ENCODE measurements at regions not wholly inside any gene's neighbourhood (a gene's known extent, or its start where the extent isn't known, plus 50 kb on each side); places are given as distances from the start of the nearest gene placed in this dataset.
A peak's percentile ranks its signal among the peaks of the same experiment; 100 is the strongest.
"Not testable (repeated sequence)": the region's sequence is repeated elsewhere in the genome, so short reads cannot be mapped to it uniquely, and the experiment has no call there.

DNA sequence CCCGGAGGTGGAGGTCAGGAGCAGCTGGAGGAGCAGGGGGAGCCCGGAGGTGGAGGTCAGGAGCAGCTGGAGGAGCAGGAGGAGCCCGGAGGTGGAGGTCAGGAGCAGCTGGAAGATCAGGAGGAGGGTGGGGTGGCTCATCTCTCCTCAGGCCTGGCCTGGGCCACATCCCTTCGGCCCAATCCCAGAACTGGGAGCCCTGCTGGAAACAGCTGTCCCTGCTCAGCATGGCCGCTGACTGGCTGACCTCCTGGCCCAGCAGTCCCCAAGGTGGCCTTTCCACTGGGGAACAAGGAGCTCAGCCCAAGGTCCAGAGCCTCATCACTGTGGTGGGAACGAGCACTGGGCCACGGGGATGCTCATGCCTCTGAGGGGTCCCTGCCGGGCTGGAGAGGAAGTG is 66.6 kb upstream of the LAPTM4A start:
- DNase-seq: no peak
- H3K9me3 ChIP-seq: no peaks in the 10 kb centered on the region
- H3K27me3 ChIP-seq: no peaks in the 10 kb centered on the region
- H3K36me3 ChIP-seq: no peaks in the 10 kb centered on the region
- H3K4me3 ChIP-seq: no peak overlapping the region

DNA sequence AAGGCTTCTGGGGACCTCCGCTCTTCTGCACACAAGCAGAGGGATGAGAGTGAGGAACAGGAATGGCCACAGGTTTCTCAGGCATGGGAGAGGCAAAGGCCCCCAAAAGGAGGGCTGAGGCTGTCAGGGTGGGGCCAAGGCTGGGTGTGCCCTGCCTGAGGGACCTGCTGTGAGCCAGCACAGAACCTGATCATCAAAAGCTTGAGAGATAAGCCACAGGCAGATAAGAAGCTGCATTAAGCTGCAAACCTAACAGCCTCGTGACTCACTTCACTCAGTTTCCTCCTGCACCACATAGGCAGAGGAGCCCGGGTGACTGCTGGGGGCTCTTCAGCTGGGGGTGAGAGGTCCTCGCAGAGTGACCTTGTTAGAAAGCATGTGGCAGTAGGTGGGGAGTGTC is 64.5 kb upstream of the LAPTM4A start:
- Histone ChIP-seq H3K4me3 (no peak overlapping the region), H3K9me3 (no peaks in the 10 kb centered on the region), H3K36me3 (no peaks in the 10 kb centered on the region), H3K27me3 (no peaks in the 10 kb centered on the region)
- DNase-seq: no peak

DNA sequence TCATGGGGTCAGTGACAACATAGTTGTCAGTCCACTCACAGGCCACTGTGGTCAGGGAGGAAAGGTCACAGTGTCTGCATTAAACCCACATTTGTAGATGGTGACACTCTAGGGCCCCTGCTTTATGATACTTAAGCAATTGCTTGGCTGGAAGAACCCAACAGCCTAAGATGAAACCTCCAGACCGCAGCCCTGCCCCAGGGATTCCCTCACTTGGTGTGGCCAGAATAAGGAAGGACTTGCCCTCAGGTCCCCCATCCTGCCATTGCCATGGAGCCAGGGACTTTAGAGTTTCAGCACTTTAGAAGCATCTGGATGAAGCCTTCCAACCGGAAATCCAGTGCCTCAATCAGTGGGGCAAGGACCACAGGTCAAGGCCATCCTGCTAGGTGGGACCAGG is 63.9 kb upstream of the LAPTM4A start:
- Histone ChIP-seq H3K4me3 (no peak overlapping the region), H3K9me3 (no peaks in the 10 kb centered on the region), H3K36me3 (no peaks in the 10 kb centered on the region), H3K27me3 (no peaks in the 10 kb centered on the region)
- no peak for DNase-seq

DNA sequence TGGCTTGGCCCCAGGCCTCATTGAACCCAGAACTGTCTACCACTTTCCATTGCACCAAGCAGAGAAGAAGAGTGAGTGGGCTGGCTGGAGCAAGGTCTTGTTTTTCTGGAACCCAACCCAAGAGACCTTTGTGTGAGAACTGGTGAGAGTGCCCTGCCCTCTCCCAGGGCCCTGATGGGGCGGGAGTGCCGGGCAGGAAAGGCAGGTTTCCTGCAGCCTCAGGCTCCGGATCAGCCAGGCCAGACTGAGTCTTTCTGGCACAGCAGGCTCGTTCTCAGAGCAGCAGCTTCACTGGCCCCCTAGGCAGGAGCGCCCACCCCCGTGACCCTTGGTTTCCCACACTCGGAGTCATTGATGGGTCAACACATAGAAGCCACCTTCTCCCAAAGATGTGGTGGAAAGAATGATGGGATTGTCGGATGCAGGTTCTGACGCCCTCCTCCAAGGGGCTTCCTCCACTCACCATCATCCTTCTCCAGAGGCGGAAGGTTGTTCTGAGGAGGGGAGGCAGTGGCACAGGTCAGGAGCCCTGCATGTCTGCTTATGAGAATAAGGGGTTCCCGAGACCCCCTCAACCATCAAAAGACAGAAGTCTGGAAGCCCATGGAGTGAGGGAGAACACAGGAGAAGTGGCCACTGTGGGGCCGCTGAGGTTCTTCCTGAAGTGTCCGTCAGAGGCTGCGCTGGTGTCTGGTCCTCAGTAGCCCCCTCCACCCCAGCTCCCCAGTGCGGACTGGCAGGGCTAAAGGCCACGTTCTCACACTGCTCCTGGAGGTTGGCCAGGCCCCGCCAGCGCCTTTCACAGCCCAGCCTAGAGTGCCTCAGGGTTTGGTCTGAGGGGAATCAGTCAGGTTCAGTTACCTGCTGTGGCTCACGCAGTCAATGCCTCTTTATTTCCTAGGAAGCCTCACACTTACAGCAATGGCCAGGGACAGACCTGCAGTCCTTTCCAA is 62.8 kb upstream of the LAPTM4A start:
- no peaks in the 10 kb centered on the region for H3K9me3 ChIP-seq
- no peak for DNase-seq
- H3K36me3 ChIP-seq: no peaks in the 10 kb centered on the region
- no peak overlapping the region for H3K4me3 ChIP-seq
- H3K27me3 ChIP-seq: no peaks in the 10 kb centered on the region

DNA sequence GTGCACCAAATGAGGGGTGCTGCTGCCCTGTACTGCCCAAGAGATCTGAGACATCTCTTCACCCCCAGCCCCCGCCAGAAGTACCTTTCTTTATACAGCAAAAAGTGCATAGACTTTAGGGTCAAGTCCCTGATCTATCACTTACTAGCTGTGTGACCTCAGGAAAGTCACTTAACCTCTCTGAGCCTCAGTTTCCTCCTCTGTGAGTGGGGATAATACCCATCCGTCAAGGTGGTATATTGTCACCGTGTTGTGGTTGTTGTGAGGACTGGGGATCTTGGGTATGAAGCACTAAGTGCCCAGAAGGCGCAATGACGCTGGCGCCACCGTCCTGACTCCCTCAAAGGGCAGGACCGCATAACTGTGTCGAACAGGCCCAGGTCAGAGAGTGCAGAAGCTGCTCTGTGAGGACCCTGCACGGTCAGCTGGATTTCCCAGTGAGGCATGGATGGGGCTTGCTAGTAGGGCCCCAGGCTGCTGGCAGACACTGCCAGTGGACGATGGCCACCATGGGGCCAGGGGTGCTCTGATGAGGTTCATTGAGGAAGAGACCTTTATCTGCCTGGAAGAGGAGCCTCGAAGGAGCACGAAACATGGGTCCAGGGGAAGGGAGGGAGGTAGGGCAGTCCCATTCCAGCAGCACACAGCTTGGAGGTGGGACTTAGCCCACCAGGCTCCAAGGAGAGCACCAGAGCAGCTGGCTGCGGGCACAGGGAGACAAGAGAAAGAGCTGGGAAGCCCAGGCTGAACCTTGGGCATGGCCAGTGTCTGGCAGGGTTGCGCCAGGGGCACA is 61.8 kb upstream of the LAPTM4A start:
- no peaks in the 10 kb centered on the region for H3K9me3 ChIP-seq
- no peak for DNase-seq

DNA sequence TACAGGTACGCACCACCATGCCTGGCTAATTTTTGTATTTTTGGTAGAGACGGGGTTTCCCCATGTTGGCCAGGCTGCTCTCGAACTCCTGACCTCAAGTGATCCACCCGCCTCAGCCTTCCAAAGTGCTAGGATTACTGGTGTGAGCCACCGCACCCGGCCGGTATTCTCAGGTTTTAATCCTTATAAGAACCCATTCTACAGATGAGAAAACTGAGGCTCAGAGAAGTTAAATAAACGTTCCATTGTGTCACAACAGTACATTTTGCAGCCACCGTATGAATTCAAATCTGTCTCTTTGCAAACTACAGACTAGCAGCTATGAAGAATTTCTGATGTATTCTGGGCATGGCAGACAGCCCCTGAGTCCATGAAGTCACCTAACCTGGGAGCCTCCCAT is 60.9 kb upstream of the LAPTM4A start:
- not testable (repeated sequence) for H3K36me3 ChIP-seq, H3K27me3 ChIP-seq, H3K4me3 ChIP-seq, H3K9me3 ChIP-seq, DNase-seq

More for the DNA sequence above, 61.8 kb upstream of the LAPTM4A start:
- Histone ChIP-seq H3K4me3 (no peak overlapping the region), H3K36me3 (no peaks in the 10 kb centered on the region), H3K27me3 (no peaks in the 10 kb centered on the region)

DNA sequence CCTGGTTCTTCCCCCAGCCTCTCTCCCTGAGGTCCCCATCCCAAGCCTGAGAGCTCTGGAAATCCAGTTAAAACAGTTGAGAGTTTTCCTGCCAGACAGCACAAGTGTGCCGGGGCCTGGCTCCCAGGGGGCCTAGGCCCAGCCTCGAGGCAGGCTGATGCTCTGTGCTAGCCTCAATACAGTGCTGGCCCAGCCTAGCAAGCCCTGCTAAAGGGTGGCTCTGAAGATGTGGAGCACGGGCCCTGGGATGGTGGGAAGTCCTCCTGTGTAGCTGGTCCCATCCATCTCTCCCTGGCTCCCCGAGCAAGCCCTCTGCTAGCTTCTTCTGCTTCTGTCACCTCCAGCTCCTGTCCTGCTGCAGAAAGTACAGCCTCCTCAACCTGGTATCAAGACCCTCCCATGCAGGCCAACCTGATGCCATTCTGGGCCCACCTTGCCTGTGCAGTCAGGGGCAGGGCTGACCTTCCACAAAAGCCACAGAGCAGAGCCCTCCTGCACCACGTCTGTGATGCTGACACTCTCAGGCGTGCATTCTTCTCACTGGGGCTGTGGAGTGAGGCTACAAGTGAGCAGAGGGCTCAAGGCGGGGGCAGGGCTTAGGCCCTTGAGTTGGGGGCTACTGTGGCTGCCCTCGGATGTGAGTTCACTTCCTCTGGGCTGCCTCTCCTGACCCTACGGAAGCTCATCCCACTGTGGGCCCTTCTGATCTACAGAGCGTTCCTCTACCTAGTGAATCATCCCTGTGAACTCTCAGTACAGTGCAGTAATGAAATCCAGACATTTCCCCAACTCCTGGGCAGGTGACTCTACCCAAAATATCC is 60.1 kb upstream of the LAPTM4A start:
- Histone ChIP-seq H3K36me3 (no peaks in the 10 kb centered on the region), H3K4me3 (no peak overlapping the region), H3K27me3 (no peaks in the 10 kb centered on the region), H3K9me3 (no peaks in the 10 kb centered on the region)
- no peak for DNase-seq

DNA sequence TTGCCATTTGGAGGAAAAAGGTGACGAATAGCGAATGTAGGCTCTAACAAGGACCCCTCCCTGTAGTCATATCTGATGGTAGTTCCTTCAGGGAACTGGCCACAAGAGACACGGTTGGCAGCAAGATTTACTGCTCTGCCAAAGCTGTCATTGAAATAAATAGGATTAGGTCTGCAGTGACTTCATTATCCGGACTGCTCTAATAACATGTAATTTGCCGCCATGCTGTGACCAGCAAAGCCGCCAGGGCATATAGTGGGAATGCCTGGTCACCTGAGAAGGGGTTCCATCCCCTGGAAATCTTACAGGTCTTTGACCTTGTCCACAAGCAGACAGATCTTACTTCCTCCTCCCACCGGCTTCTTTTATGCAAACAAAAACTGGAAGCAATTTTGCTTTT is 59.4 kb upstream of the LAPTM4A start:
- DNase-seq: no peak
- no peaks in the 10 kb centered on the region for H3K27me3 ChIP-seq
- H3K4me3 ChIP-seq: no peak overlapping the region
- H3K36me3 ChIP-seq: no peaks in the 10 kb centered on the region
- H3K9me3 ChIP-seq: no peaks in the 10 kb centered on the region

DNA sequence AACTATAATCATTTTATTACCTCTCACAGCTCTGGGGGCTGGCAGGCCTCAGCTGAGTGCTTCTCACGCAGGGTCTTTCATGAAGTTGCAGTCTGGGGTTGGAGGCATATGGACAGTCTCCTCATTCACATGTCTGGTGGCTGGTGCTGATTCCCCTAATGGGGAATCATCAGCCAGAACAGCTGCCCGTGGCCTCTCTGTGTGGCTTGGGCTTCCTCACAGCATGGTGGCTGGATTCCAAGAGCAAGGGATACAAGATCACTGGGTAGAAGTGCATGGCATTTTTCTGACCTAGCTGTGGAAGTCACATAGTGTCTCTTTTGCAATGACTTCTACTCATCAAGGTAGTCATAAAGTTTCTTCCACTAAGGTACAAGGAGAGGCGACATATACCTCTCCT is 59.0 kb upstream of the LAPTM4A start:
- no peaks in the 10 kb centered on the region for H3K9me3 ChIP-seq
- H3K27me3 ChIP-seq: no peaks in the 10 kb centered on the region
- H3K36me3 ChIP-seq: no peaks in the 10 kb centered on the region
- H3K4me3 ChIP-seq: no peak overlapping the region
- no peak for DNase-seq

DNA sequence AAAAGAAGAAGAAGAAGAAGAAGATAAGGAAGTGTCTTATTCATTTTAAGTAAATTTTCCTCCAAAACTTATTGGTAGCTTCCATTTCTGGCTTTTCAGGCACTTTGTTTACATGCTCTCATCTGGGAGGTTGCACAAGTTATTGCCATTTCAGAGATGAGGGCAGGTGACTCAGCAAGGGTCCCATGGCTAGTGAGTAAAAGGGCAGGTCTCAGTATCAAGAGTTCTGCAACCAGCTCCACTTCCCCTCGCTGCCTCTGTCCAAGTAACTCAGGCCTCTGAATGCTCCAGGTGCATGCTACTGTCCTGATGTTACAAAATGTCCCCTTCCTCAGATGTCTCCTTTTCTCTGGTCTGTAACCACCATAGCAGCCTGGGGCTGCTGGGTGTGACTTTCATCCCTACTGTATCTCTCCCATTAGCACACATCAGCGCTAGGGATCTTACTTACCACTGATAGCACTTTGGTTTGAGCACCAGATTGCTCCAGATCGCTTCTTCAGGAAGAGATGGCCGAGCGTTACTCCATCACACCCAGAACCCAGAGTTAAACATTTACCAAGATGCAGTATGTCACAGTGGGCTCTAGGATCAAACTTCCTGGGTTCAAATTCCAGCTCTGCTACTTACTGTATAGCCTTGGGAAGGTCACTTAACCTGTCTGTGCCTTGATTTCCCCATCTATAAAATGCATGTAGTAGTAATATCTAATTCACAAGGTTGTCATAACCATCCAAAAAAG is 57.4 kb upstream of the LAPTM4A start:
- no peak for DNase-seq
- no peak overlapping the region for H3K4me3 ChIP-seq
- no peaks in the 10 kb centered on the region for H3K27me3 ChIP-seq
- no peaks in the 10 kb centered on the region for H3K36me3 ChIP-seq
- H3K9me3 ChIP-seq: no peaks in the 10 kb centered on the region

DNA sequence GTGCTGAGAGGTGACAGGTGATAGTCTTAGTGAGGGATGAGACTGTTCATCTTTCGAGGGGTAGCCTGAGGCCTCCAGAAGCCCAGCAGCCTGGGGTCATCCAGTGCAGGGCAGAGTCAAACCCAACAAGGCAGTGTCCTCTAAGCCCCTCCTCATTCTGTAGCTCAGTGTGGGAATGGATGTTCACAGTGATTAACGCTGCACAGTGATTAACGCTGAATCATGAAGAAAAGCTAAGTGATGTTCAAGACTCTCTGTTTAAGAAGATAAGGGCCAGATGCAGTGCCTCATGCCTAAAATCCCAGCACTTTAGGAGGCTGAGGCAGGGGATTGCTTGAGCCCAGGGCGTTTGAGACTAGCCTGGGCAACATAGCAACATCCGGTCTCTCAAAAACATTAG is 56.3 kb upstream of the LAPTM4A start:
- no peak for DNase-seq
- Histone ChIP-seq H3K4me3 (no peak overlapping the region), H3K9me3 (peaks cover 1% of the 10 kb centered on the region; the same call in 1 of the 2 replicates), H3K27me3 (no peaks in the 10 kb centered on the region), H3K36me3 (no peaks in the 10 kb centered on the region)

DNA sequence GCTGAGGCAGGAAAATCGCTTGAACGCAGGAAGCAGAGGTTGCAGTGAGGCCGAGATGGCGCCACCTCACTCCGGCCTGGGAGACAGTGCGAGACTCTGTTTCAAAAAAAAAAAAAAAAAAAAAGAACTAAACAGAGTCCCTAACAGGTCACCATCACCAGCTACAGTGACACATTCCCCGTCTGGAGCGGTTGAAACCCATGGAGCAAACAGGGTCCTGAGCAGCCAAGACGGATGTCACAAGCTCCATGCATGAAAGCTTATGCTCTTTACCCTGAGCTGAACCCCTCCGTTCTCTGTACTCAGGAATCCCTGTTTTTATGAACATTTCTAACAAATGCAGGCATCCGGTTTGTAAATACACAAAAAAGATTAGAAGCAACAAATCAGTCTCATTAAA is 55.9 kb upstream of the LAPTM4A start:
- H3K4me3 ChIP-seq: no peak overlapping the region
- H3K27me3 ChIP-seq: no peaks in the 10 kb centered on the region
- H3K9me3 ChIP-seq: peaks cover 5% of the 10 kb centered on the region; the same call in 1 of the 2 replicates
- DNase-seq: no peak
- no peaks in the 10 kb centered on the region for H3K36me3 ChIP-seq

DNA sequence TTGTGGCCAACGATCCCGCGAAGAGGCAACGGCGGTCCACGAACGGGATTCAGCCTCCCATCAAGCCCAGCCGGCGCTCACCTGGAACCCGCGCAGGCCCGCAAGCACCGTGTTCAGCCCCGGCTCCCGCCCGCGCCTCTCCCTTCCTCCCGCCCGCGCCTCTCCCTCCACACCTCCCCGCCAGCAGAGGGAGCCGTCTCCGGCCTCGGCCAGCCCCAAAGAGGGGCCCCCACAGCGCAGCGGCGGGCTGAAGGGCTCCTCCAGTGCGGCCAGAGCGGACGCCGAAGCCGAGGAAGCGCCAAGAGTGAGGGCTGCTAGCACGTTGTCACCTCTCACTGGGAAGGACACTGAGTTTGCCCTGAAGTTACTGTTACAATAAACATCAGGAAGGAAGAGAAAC is 55.3 kb upstream of the LAPTM4A start:
- Histone ChIP-seq H3K27me3 (no peaks in the 10 kb centered on the region), H3K9me3 (peaks cover 7% of the 10 kb centered on the region; the same call in 1 of the 2 replicates), H3K4me3 (peak overlapping the region; percentile 23; the same call in 1 of the 2 replicates), H3K36me3 (no peaks in the 10 kb centered on the region)
- peak; percentile 65 for DNase-seq

DNA sequence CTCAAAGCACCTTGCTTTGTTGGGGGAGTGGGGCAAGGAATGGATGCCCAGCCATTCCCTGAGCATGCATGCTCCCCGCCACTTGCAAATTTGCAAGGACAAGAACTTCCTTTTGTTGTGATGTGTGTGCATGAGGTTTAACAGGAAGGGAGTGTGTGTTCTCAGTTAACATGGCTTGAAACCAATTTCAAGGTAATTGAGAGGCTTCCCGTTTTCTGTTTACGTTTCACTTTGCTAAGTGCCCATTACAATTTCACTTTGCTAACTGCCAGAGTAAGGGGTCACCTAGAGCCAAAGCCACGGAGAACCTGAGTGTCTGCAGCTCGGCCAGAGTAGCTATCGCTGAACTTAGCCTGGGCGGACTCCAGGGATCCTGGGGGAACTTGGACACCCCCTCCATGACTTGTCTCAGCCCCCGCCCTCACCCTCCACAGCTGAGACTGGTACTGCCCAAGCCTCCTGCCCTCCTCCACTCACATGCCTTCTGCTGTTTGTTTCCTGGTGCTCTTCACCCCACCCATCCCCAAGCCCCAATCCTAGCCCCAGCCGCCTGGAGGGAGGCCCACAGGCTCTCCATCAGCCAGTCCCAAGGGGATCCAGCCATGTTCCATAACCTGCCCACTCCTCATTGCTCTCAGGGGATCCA is 53.6 kb upstream of the LAPTM4A start:
- Histone ChIP-seq H3K36me3 (no peaks in the 10 kb centered on the region), H3K4me3 (no peak overlapping the region), H3K9me3 (peaks cover 12% of the 10 kb centered on the region), H3K27me3 (no peaks in the 10 kb centered on the region)
- no peak for DNase-seq

DNA sequence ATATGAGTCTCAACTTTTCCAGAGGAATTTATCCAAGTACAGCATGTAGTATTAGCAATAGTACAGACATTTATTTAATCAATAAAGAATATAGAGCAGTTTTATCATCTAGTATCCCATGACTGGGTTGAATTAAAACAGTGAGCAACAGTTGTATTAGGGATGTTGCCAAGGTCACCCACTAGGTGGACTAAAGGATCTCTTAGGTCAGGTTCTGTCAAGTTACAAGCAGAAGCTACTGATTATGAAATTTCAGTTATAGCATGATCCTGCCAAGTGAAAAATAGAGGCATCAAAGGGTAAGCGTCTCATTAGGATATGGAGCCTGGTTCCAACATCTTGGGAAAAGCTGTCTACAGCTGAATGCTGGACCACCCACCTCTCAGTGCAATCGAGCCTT is 52.1 kb upstream of the LAPTM4A start:
- DNase-seq: no peak
- Histone ChIP-seq H3K36me3 (no peaks in the 10 kb centered on the region), H3K4me3 (no peak overlapping the region), H3K27me3 (no peaks in the 10 kb centered on the region), H3K9me3 (peaks cover 12% of the 10 kb centered on the region)
